Prostate gland (tissue), 2 donors: ENCODE measurements at regions not wholly inside any gene's neighbourhood (a gene's known extent, or its start where the extent isn't known, plus 50 kb on each side); places are given as distances from the start of the nearest gene placed in this dataset.
"Not testable (repeated sequence)": the region's sequence is repeated elsewhere in the genome, so short reads cannot be mapped to it uniquely, and the experiment has no call there.

Experiments
- DNase-seq: peaks from one replicate; pipeline ENCODE4 v3.0.0-alpha.2; 2019; ENCODE audit warnings: low spot score
- H3K27ac ChIP-seq, 2 donors: fragments of 200-600 bp; sonication (generic); 2 replicates each; pipeline ENCODE4 v1.5.1; 2017 to 2019
- H3K27me3 ChIP-seq: fragments of 200-600 bp; sonication (generic); replicated peaks from 2 replicates; pipeline ENCODE4 v1.5.1; 2019; ENCODE audit not compliant: insufficient read depth
- H3K36me3 ChIP-seq, 2 donors: fragments of 200-600 bp; sonication (generic); 1 replicate in 1 of 2; 2 replicates in 1 of 2; pipeline versions ENCODE4 v1.5.1 to v1.8.1; 2017 to 2019
- H3K4me1 ChIP-seq: fragments of 200-600 bp; sonication (generic); replicated peaks from 2 replicates; pipeline ENCODE4 v1.5.1; 2019
- H3K4me3 ChIP-seq, 2 donors: fragments of 200-600 bp; sonication (generic); 2 replicates each; pipeline ENCODE4 v1.5.1; 2017 to 2019
- H3K9me3 ChIP-seq: fragments of 200-600 bp; sonication (generic); 2 replicates; pipeline ENCODE4 v1.5.1; 2017
- POLR2A ChIP-seq: fragments of 450-650 bp; IDR thresholded peaks from one replicate; pipeline ENCODE4 v1.6.1; 2016; ENCODE audit warnings: antibody characterized with exemption, mild to moderate bottlenecking
- POLR2AphosphoS5 ChIP-seq: sonication (generic); formaldehyde crosslinking; IDR thresholded peaks from one replicate; pipeline ENCODE4 v1.6.1; 2017; ENCODE audit warnings: antibody characterized with exemption
- WGBS: methylation state at CpG from one replicate; pipeline ENCODE4 v1.1.5; 2018; 5-methylcytosine and 5-hydroxymethylcytosine counted together
- intact Hi-C: fragments of 100-400 bp; cut with DNase I; formaldehyde crosslinking; loops from one replicate; pipeline ENCODE4 v1.14.2; 2022
- TF ChIP-seq, protein P1 (sequence below), 4 experiments: fragments of 200-600 bp in 2 of 4; fragments of 450-650 bp in 2 of 4; sonication (generic) in 2 of 4; IDR thresholded peaks; 1 replicate in 3 of 4; 2 replicates in 1 of 4; pipeline ENCODE4 v1.5.1; 2016 to 2019; ENCODE audit warnings: antibody characterized with exemption in 4 of 4, mild to moderate bottlenecking in 2 of 4, moderate library complexity in 2 of 4

DNA sequence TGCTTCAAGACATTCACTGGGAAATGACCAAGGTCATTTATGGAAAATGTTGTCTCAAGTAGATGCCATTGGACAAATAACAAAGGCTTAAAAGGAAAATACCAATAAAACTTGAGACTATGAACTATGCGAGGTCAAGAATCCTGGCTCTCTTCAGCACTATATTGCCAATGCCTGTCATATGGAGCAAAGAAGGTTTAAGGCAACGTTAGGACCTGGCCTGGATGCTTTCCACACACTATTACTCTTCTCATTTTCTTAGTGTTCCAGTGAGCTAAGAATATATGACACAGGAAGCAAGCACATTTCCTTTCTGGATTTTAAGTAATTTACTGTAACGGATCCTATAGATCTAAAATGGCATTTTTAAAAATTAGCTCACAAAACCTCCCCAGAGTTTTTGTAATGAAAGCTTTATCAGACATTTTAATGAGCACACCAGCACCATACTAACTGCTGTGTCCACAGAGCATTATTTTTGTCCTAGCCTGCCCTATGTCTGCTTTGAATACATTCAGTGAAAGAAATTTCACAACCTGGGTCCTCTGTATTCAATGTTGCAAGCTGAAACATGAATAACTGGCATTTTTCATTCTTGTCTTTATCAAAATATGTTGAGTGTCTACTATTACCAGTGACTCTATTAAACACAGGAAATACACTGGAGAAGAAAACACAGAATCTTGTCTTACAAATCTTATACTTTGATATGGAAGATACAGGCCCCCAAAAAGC lies 315.6 kb downstream of the CETN3 start:
- H3K36me3 ChIP-seq = no peaks in the 10 kb centered on the region
- no peaks in the 10 kb centered on the region for H3K9me3 ChIP-seq
- H3K4me1 ChIP-seq = no peaks in the 10 kb centered on the region
- DNase-seq = peak; percentile 36
- H3K27ac ChIP-seq = peak overlapping the region in 1 of 2 donors; percentile 30
- intact Hi-C loops = no loop called here
- no peaks in the 10 kb centered on the region for H3K27me3 ChIP-seq
- TF ChIP-seq POLR2AphosphoS5 (peak; percentile 19), POLR2A (no peak)
- H3K4me3 ChIP-seq = no peak overlapping the region
- 4% methylated on average over 3 of the region's 3 CpGs for WGBS

- no peak for DNase-seq
- Histone ChIP-seq H3K27ac (no peak overlapping the region), H3K36me3 (no peaks in the 10 kb centered on the region), H3K27me3 (no peaks in the 10 kb centered on the region), H3K4me1 (no peaks in the 10 kb centered on the region), H3K9me3 (no peaks in the 10 kb centered on the region), H3K4me3 (no peak overlapping the region)
- WGBS = 48% methylated on average over 3 of the region's 3 CpGs
- intact Hi-C loops = no loop called here
- TF ChIP-seq POLR2AphosphoS5 = no peak
- TF ChIP-seq POLR2A = no peak
Observed at GRCh38 chr5:90092734-90093133, 316.8 kb downstream of the CETN3 start.

DNA sequence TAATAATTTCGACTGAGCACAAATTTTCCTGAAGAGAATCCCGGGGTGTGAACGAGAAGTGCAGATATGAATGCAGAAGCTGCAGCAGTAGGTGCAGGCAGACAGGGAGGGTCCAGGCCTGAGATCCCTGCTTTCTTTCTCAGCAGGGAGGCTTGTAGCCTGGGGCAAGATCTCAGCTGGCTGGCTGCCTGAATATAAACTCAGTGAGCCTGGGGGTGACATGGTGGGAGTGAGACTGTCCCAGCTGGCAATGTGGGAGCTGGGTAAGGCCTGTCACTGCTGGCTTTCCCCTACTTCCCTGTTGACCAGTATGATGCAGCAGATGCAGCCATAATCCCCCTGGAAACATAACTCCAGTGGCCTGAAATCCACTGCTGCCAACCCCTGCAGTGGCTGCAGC lies 325.2 kb downstream of the CETN3 start:
- no peaks in the 10 kb centered on the region for H3K4me1 ChIP-seq
- no peak overlapping the region for H3K27ac ChIP-seq
- no peaks in the 10 kb centered on the region for H3K27me3 ChIP-seq
- no peak overlapping the region for H3K4me3 ChIP-seq
- DNase-seq = no peak
- H3K9me3 ChIP-seq = no peaks in the 10 kb centered on the region
- WGBS = 89% methylated on average over 3 of the region's 3 CpGs
- intact Hi-C loops = no loop called here
- TF ChIP-seq, protein P1, sequence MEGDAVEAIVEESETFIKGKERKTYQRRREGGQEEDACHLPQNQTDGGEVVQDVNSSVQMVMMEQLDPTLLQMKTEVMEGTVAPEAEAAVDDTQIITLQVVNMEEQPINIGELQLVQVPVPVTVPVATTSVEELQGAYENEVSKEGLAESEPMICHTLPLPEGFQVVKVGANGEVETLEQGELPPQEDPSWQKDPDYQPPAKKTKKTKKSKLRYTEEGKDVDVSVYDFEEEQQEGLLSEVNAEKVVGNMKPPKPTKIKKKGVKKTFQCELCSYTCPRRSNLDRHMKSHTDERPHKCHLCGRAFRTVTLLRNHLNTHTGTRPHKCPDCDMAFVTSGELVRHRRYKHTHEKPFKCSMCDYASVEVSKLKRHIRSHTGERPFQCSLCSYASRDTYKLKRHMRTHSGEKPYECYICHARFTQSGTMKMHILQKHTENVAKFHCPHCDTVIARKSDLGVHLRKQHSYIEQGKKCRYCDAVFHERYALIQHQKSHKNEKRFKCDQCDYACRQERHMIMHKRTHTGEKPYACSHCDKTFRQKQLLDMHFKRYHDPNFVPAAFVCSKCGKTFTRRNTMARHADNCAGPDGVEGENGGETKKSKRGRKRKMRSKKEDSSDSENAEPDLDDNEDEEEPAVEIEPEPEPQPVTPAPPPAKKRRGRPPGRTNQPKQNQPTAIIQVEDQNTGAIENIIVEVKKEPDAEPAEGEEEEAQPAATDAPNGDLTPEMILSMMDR (IDR thresholded peaks at IDR 0.05) = no peak
- no peak for TF ChIP-seq POLR2A
- no peaks in the 10 kb centered on the region for H3K36me3 ChIP-seq

GRCh38 chr5:90073026-90073570 lies 336.5 kb downstream of the CETN3 start:
- H3K27ac ChIP-seq, intact Hi-C loops: not testable (repeated sequence)
- 93% methylated on average over 22 of the region's 22 CpGs for WGBS

GRCh38 chr5:90071656-90072055 lies 337.9 kb downstream of the CETN3 start:
- no peak overlapping the region for H3K27ac ChIP-seq
- no peaks in the 10 kb centered on the region for H3K9me3 ChIP-seq
- TF ChIP-seq, protein P1 (IDR thresholded peaks at IDR 0.05) = no peak
- TF ChIP-seq POLR2A (no peak), POLR2AphosphoS5 (no peak)
- H3K4me1 ChIP-seq = no peaks in the 10 kb centered on the region
- H3K27me3 ChIP-seq = no peaks in the 10 kb centered on the region
- H3K36me3 ChIP-seq = no peaks in the 10 kb centered on the region
- no peak for DNase-seq
- 95% methylated on average over 2 of the region's 2 CpGs for WGBS
- intact Hi-C loops = no loop called here
- H3K4me3 ChIP-seq = no peak overlapping the region

More at GRCh38 chr5:90073026-90073570, 336.5 kb downstream of the CETN3 start:
- not testable (repeated sequence) for H3K27me3 ChIP-seq, H3K9me3 ChIP-seq, H3K4me3 ChIP-seq, DNase-seq, H3K4me1 ChIP-seq, H3K36me3 ChIP-seq

GRCh38 chr5:90071066-90071465 lies 338.5 kb downstream of the CETN3 start:
- H3K27ac ChIP-seq = no peak overlapping the region
- no peak overlapping the region for H3K4me3 ChIP-seq
- no peaks in the 10 kb centered on the region for H3K9me3 ChIP-seq
- H3K27me3 ChIP-seq = no peaks in the 10 kb centered on the region
- no peak for DNase-seq
- 0% methylated on average over 1 of the region's 1 CpG for WGBS
- no peaks in the 10 kb centered on the region for H3K36me3 ChIP-seq
- TF ChIP-seq, protein P1 (IDR thresholded peaks at IDR 0.05) = no peak
- no peaks in the 10 kb centered on the region for H3K4me1 ChIP-seq
- intact Hi-C loops = no loop called here
